Astrocyte (in vitro differentiated cells and primary cell): ENCODE measurements at regions not wholly inside any gene's neighbourhood (a gene's known extent, or its start where the extent isn't known, plus 50 kb on each side); places are given as distances from the start of the nearest gene placed in this dataset.

Source experiments
- DNase-seq: peaks from one replicate; pipeline ENCODE4 v3.0.0-alpha.2; 2010; ENCODE audit warnings: low read depth
- FAIRE-seq: peaks from 2 replicates; lab custom pipeline; 2011; peaks lifted over from hg19 to GRCh38; lab: Jason Lieb, UNC
- H2AFZ ChIP-seq: 2 replicates; pipeline ENCODE4 v1.6.0; 2012; ENCODE audit warnings: low read depth, low read length, inconsistent platforms
- H3K27ac ChIP-seq: 2 replicates; pipeline ENCODE4 v1.5.1; 2011; ENCODE audit warnings: low read depth, low read length, inconsistent platforms
- H3K27me3 ChIP-seq: 2 replicates; pipeline ENCODE4 v1.6.0; 2011; ENCODE audit warnings: low read length, inconsistent platforms; ENCODE audit not compliant: insufficient read depth
- H3K36me3 ChIP-seq: 2 replicates; pipeline ENCODE4 v1.5.1; 2011; ENCODE audit warnings: low read length, inconsistent platforms; ENCODE audit not compliant: insufficient read depth
- H3K4me1 ChIP-seq: 2 replicates; pipeline ENCODE4 v1.5.1; 2011; ENCODE audit warnings: low read length, inconsistent platforms; ENCODE audit not compliant: insufficient read depth
- H3K4me2 ChIP-seq: 2 replicates; pipeline ENCODE4 v1.6.0; 2012; ENCODE audit warnings: low read length, inconsistent platforms
- H3K4me3 ChIP-seq: 2 replicates; pipeline ENCODE4 v1.5.1; 2011; ENCODE audit warnings: low read depth, mild to moderate bottlenecking, low read length, inconsistent platforms; ENCODE audit not compliant: insufficient read depth
- H3K79me2 ChIP-seq: 2 replicates; pipeline ENCODE4 v1.6.0; 2012; ENCODE audit warnings: mild to moderate bottlenecking, low read length, inconsistent platforms; ENCODE audit not compliant: insufficient read depth
- H3K9ac ChIP-seq: 2 replicates; pipeline ENCODE4 v1.6.0; 2012; ENCODE audit warnings: mild to moderate bottlenecking, low read length, inconsistent platforms
- H3K9me3 ChIP-seq: 2 replicates; pipeline ENCODE4 v1.5.1; 2012; ENCODE audit warnings: low read depth, mild to moderate bottlenecking, low read length, inconsistent platforms; ENCODE audit not compliant: insufficient read depth
- H4K20me1 ChIP-seq: 2 replicates; pipeline ENCODE4 v1.6.0; 2012; ENCODE audit warnings: low read length, inconsistent platforms; ENCODE audit not compliant: insufficient read depth
- H3K27ac Mint-ChIP-seq: one replicate; pipeline ENCODE4 v1.8.0; 2021; ENCODE audit warnings: mild to moderate bottlenecking, mixed read lengths; ENCODE audit not compliant: unreplicated experiment
- H3K27me3 Mint-ChIP-seq: one replicate; pipeline ENCODE4 v1.8.0; 2021; ENCODE audit warnings: low read depth, mixed read lengths; ENCODE audit not compliant: unreplicated experiment
- H3K36me3 Mint-ChIP-seq: one replicate; pipeline ENCODE4 v1.8.0; 2021; ENCODE audit warnings: low read depth, mixed read lengths; ENCODE audit not compliant: unreplicated experiment
- H3K4me1 Mint-ChIP-seq: one replicate; pipeline ENCODE4 v1.8.0; 2021; ENCODE audit warnings: low read depth, mixed read lengths; ENCODE audit not compliant: unreplicated experiment
- H3K4me3 Mint-ChIP-seq: one replicate; pipeline ENCODE4 v1.8.0; 2021; ENCODE audit warnings: mild to moderate bottlenecking, moderate library complexity, mixed read lengths; ENCODE audit not compliant: unreplicated experiment
- H3K9me3 Mint-ChIP-seq: one replicate; pipeline ENCODE4 v1.8.0; 2021; ENCODE audit warnings: mild to moderate bottlenecking, mixed read lengths; ENCODE audit not compliant: unreplicated experiment
- EZH2 ChIP-seq: IDR thresholded peaks from 2 replicates; pipeline ENCODE4 v1.6.1; 2012; ENCODE audit warnings: mild to moderate bottlenecking, low read length, inconsistent platforms; ENCODE audit not compliant: insufficient read depth
- TF ChIP-seq, protein P1 (sequence below): IDR thresholded peaks from 2 replicates; pipeline ENCODE4 v1.5.1; 2011; ENCODE audit warnings: low read depth, mild to moderate bottlenecking, inconsistent platforms, low read length, moderate library complexity; ENCODE audit not compliant: insufficient read depth

DNA sequence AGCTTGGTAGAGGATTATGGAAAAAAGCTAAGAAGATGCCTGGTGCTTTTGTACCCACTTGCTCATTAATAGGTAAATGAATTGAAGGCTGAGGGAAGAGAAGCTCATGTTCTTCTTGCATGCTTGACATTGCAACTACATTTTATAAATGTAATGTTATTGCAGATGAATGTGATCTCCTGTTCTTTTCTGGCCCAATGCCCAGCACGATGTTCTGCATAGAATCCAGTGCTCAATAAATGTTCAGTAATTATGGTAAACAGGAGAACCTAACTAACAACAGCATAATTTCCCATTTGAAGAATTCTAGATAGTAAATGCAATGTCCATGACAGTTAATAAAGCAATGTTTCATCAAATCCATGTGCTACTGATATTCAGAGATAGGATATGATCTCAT is 638.2 kb upstream of the SOX9 start:
- H3K27me3 Mint-ChIP-seq: no peaks in the 10 kb centered on the region
- H3K4me3 Mint-ChIP-seq: no peak overlapping the region
- no peak overlapping the region for H3K27ac Mint-ChIP-seq
- H3K36me3 Mint-ChIP-seq: no peaks in the 10 kb centered on the region
- TF ChIP-seq, protein P1, sequence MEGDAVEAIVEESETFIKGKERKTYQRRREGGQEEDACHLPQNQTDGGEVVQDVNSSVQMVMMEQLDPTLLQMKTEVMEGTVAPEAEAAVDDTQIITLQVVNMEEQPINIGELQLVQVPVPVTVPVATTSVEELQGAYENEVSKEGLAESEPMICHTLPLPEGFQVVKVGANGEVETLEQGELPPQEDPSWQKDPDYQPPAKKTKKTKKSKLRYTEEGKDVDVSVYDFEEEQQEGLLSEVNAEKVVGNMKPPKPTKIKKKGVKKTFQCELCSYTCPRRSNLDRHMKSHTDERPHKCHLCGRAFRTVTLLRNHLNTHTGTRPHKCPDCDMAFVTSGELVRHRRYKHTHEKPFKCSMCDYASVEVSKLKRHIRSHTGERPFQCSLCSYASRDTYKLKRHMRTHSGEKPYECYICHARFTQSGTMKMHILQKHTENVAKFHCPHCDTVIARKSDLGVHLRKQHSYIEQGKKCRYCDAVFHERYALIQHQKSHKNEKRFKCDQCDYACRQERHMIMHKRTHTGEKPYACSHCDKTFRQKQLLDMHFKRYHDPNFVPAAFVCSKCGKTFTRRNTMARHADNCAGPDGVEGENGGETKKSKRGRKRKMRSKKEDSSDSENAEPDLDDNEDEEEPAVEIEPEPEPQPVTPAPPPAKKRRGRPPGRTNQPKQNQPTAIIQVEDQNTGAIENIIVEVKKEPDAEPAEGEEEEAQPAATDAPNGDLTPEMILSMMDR: no peak
- no peak for TF ChIP-seq EZH2
- Histone ChIP-seq H3K4me2 (no peak overlapping the region), H3K4me1 (no peaks in the 10 kb centered on the region), H4K20me1 (no peaks in the 10 kb centered on the region), H3K9me3 (no peaks in the 10 kb centered on the region), H3K79me2 (no peaks in the 10 kb centered on the region), H3K4me3 (no peak overlapping the region), H3K9ac (no peak overlapping the region), H3K27ac (no peak overlapping the region), H3K27me3 (no peaks in the 10 kb centered on the region), H2AFZ (no peak overlapping the region), H3K36me3 (no peaks in the 10 kb centered on the region)
- peaks cover 5% of the 10 kb centered on the region for H3K4me1 Mint-ChIP-seq
- FAIRE-seq (no peak), DNase-seq (no peak)
- no peaks in the 10 kb centered on the region for H3K9me3 Mint-ChIP-seq

DNA sequence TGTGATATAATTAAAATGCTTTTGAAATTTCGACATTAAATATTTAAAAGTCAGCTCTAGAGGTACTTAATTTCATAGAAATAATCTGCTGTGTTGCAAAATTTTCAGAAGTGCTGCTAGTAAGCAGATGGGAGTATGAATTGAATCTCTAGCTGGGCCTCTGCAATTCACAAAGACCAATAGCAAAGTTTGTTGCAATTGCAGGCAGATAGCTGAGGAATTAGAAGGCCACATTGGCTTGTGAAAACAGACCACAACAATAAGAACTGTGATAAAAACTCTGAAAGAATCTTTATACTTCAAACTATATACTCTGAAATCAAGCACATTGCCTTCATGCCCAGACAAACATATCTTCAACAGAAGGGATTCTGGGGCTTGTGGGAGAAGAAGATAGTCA is 636.3 kb upstream of the SOX9 start:
- Mint-ChIP-seq H3K27ac (no peak overlapping the region), H3K27me3 (no peaks in the 10 kb centered on the region), H3K9me3 (no peaks in the 10 kb centered on the region), H3K36me3 (no peaks in the 10 kb centered on the region), H3K4me3 (no peak overlapping the region), H3K4me1 (peaks cover 7% of the 10 kb centered on the region)
- Histone ChIP-seq H3K36me3 (no peaks in the 10 kb centered on the region), H3K79me2 (no peaks in the 10 kb centered on the region), H3K27me3 (no peaks in the 10 kb centered on the region), H3K27ac (no peak overlapping the region), H3K9ac (no peak overlapping the region), H3K4me1 (no peaks in the 10 kb centered on the region), H3K4me2 (no peak overlapping the region), H3K9me3 (no peaks in the 10 kb centered on the region), H4K20me1 (no peaks in the 10 kb centered on the region), H2AFZ (no peak overlapping the region), H3K4me3 (no peak overlapping the region)
- FAIRE-seq (no peak), DNase-seq (no peak)
- TF ChIP-seq EZH2: no peak
- TF ChIP-seq, protein P1: no peak

DNA sequence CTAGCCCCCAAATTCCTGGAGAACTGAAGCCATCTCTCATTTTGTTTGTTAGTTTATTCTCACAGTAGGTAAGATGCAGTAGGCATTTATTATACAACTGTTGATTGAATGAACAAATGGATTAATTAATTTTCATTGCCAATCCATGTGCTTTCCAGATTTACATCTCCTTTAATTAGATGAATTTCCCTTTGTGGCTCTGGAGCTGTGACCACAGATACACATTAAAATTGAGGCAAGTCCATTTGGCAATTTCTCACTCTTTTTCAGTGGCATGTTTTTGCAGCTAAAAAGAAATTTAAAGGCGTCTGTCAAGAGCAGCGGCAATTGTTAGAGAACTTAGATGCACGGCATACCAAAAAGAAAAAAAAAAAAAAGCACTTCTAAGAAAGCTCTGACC is 635.4 kb upstream of the SOX9 start:
- Histone ChIP-seq H3K79me2 (no peaks in the 10 kb centered on the region), H3K4me2 (no peak overlapping the region), H3K9ac (no peak overlapping the region), H3K4me1 (no peaks in the 10 kb centered on the region), H3K27ac (no peak overlapping the region), H3K4me3 (no peak overlapping the region), H3K36me3 (no peaks in the 10 kb centered on the region), H2AFZ (no peak overlapping the region), H3K27me3 (no peaks in the 10 kb centered on the region), H3K9me3 (no peaks in the 10 kb centered on the region), H4K20me1 (no peaks in the 10 kb centered on the region)
- Mint-ChIP-seq H3K36me3 (no peaks in the 10 kb centered on the region), H3K4me1 (peaks cover 7% of the 10 kb centered on the region), H3K27me3 (no peaks in the 10 kb centered on the region), H3K9me3 (no peaks in the 10 kb centered on the region), H3K27ac (no peak overlapping the region), H3K4me3 (no peak overlapping the region)
- no peak for DNase-seq
- TF ChIP-seq EZH2: no peak
- TF ChIP-seq, protein P1: no peak
- FAIRE-seq: no peak
